ENCODE measurements at regions not wholly inside any gene's neighbourhood (a gene's known extent, or its start where the extent isn't known, plus 50 kb on each side); places are given as distances from the start of the nearest gene placed in this dataset.

DNA sequence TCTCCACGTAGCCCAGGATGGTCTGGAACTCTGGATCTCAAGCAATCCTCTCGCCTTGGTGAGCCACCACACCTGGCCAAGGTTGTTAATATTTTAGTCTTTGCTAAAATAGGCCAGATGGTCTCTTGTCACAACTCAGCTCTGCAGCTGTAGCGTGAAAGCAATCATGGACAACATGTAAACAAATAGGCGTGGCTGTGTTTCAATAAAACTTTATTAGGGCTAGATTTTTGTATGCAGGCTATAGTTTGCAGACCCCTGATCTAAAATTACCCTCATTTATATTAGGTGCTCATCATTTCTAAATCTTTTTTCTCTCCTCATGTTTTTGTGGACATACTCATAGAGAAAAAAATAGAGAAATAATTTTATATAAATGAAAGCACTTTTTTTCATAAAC is 72.1 kb upstream of the SLC28A3 start:
- H3K27ac Mint-ChIP-seq (ENCODE audit: unreplicated experiment): no peak overlapping the region
- H3K36me3 Mint-ChIP-seq (ENCODE audit: low read depth): no peaks in the 10 kb centered on the region
- DNase-seq (ENCODE audit: low read depth, low spot score): no peak
- H3K4me1 Mint-ChIP-seq: peaks cover 12% of the 10 kb centered on the region
- H3K4me3 Mint-ChIP-seq: no peak overlapping the region
- no peaks in the 10 kb centered on the region for H3K27me3 Mint-ChIP-seq (ENCODE audit: low read depth)
- TF ChIP-seq, protein P1, sequence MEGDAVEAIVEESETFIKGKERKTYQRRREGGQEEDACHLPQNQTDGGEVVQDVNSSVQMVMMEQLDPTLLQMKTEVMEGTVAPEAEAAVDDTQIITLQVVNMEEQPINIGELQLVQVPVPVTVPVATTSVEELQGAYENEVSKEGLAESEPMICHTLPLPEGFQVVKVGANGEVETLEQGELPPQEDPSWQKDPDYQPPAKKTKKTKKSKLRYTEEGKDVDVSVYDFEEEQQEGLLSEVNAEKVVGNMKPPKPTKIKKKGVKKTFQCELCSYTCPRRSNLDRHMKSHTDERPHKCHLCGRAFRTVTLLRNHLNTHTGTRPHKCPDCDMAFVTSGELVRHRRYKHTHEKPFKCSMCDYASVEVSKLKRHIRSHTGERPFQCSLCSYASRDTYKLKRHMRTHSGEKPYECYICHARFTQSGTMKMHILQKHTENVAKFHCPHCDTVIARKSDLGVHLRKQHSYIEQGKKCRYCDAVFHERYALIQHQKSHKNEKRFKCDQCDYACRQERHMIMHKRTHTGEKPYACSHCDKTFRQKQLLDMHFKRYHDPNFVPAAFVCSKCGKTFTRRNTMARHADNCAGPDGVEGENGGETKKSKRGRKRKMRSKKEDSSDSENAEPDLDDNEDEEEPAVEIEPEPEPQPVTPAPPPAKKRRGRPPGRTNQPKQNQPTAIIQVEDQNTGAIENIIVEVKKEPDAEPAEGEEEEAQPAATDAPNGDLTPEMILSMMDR (conservative IDR thresholded peaks at IDR 0.05): no peak
- no peaks in the 10 kb centered on the region for H3K9me3 Mint-ChIP-seq

DNA sequence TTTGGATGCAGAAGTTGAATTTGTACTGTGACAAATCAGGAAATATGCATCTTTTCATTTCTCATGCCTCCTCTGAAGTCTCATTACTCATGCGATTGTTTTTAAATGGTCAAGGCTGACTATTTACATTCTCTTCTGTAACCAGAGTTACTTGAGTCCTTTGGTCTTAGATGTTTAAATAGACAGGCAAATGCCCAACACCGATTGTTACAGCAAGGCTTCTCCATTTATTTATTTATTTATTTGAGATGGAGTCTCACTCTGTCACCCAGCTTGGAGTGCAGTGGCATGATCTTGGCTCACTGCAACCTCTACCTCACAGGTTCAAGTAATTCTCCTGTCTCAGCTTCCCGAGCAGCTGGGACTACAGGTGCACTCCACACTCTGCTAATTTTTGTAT is 72.7 kb upstream of the SLC28A3 start:
- H3K4me1 Mint-ChIP-seq: peaks cover 12% of the 10 kb centered on the region
- no peaks in the 10 kb centered on the region for H3K27me3 Mint-ChIP-seq (ENCODE audit: low read depth)
- no peaks in the 10 kb centered on the region for H3K9me3 Mint-ChIP-seq
- no peak overlapping the region for H3K4me3 Mint-ChIP-seq
- DNase-seq (ENCODE audit: low read depth, low spot score): no peak
- H3K27ac Mint-ChIP-seq (ENCODE audit: unreplicated experiment): no peak overlapping the region
- H3K36me3 Mint-ChIP-seq (ENCODE audit: low read depth): no peaks in the 10 kb centered on the region
- TF ChIP-seq, protein P1 (conservative IDR thresholded peaks at IDR 0.05): no peak

DNA sequence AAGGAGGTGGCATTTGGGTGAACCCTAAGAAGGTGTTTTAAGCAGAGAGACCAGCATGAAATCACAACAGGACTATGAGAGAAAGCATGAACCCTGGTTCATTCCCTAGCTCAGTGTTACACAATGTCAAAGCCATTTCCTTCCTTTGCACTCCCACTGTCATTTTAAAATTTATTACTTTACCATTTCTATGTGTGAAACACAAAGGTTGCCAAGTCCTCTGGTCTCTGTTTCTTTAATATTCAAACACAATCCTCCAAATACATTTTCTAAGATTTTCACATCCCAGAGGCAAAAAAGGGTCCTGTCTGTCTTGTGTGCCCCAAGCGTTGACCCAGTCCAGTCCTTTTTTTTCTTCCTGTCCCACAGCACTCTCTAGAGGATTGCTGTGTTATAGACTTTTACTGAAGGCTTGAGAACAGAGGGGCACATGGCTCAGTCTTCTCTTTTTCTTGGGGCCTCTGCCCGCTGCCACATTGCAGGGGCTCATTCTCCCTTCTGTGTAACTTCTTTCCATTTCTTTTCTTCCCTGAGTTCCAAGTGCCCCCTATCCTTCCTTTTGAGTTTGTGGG is 78.6 kb upstream of the SLC28A3 start:
- no peak for DNase-seq (ENCODE audit: low read depth, low spot score)
- H3K36me3 Mint-ChIP-seq (ENCODE audit: low read depth): peaks cover 2% of the 10 kb centered on the region
- TF ChIP-seq, protein P1 (conservative IDR thresholded peaks at IDR 0.05): peak; percentile 33
- peaks cover 7% of the 10 kb centered on the region for H3K4me1 Mint-ChIP-seq
- peaks cover 6% of the 10 kb centered on the region for H3K9me3 Mint-ChIP-seq
- no peak overlapping the region for H3K4me3 Mint-ChIP-seq
- H3K27me3 Mint-ChIP-seq (ENCODE audit: low read depth): no peaks in the 10 kb centered on the region
- H3K27ac Mint-ChIP-seq (ENCODE audit: unreplicated experiment): no peak overlapping the region

DNA sequence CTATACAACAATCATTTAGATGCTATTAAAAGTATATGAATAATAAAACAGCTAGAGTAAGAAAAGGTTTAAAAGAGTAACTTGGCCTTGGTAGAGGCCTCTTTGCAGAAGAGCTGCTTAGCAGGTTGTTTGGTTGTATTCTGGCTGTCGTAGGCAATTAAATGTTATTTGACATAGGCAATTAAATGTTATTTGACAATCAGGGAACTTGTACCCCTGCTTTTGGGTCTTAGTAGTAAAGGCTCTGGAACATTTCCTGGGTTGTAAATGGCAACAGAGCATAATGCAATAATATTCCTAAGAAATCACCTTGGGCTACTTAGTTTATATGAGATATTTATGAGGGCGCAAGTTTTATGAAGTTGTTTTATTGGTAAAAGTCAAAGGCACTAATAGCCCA is 84.4 kb upstream of the SLC28A3 start:
- peaks cover 6% of the 10 kb centered on the region for H3K9me3 Mint-ChIP-seq
- H3K4me1 Mint-ChIP-seq: no peaks in the 10 kb centered on the region
- TF ChIP-seq, protein P1 (conservative IDR thresholded peaks at IDR 0.05): no peak
- H3K27ac Mint-ChIP-seq (ENCODE audit: unreplicated experiment): no peak overlapping the region
- H3K36me3 Mint-ChIP-seq (ENCODE audit: low read depth): peaks cover 2% of the 10 kb centered on the region
- DNase-seq (ENCODE audit: low read depth, low spot score): no peak
- H3K27me3 Mint-ChIP-seq (ENCODE audit: low read depth): no peaks in the 10 kb centered on the region
- H3K4me3 Mint-ChIP-seq: no peak overlapping the region

DNA sequence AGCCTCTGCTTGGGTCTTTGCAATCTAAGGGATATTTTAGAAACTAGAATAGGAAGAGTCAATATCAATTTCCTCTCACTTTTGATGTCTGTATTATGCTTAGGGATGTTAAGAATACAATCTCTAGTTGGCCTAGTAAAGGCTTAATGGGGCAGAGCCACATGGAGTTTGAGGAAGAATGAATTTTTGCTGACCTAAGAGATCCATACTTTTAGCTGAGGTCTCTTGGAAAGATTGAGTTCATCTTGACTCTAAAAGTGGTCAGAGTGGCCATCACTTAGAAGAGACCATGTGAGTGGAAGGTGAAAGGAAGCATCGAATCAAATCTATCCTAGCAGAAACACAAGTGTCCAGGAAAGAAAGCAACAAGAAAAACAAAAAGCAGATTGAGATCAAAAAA is 92.2 kb upstream of the SLC28A3 start:
- H3K9me3 Mint-ChIP-seq: no peaks in the 10 kb centered on the region
- H3K4me1 Mint-ChIP-seq: no peaks in the 10 kb centered on the region
- no peaks in the 10 kb centered on the region for H3K36me3 Mint-ChIP-seq (ENCODE audit: low read depth)
- DNase-seq (ENCODE audit: low read depth, low spot score): no peak
- TF ChIP-seq, protein P1 (conservative IDR thresholded peaks at IDR 0.05): no peak
- H3K27ac Mint-ChIP-seq (ENCODE audit: unreplicated experiment): no peak overlapping the region
- no peak overlapping the region for H3K4me3 Mint-ChIP-seq
- H3K27me3 Mint-ChIP-seq (ENCODE audit: low read depth): no peaks in the 10 kb centered on the region

All from neural crest cell (in vitro differentiated cells).